ENCODE measurements at regions not wholly inside any gene's neighbourhood (a gene's known extent, or its start where the extent isn't known, plus 50 kb on each side); places are given as distances from the start of the nearest gene placed in this dataset.

- H3K27ac ChIP-seq (ENCODE audit: low read depth, low read length): no peak overlapping the region
- 80 to 87% (median 82%) methylated on average over 3 of the region's 3 CpGs for WGBS, 3 donors
Observed at GRCh38 chr7:116310141-116310540, 99.8 kb downstream of the TES start.

GRCh38 chr7:116311259-116311658 lies 100.9 kb downstream of the TES start:
- WGBS, 3 donors: 90 to 96% (median 91%) methylated on average over 3 of the region's 3 CpGs
- no peak overlapping the region for H3K27ac ChIP-seq (ENCODE audit: low read depth, low read length)

- WGBS, 3 donors: 91 to 94% (median 92%) methylated on average over 3 of the region's 3 CpGs
- H3K27ac ChIP-seq (ENCODE audit: low read depth, low read length): no peak overlapping the region
Observed at GRCh38 chr7:116311816-116312471, 101.6 kb downstream of the TES start.

- WGBS, 3 donors: 87 to 93% (median 92%) methylated on average over 6 of the region's 6 CpGs
- no peak overlapping the region for H3K27ac ChIP-seq (ENCODE audit: low read depth, low read length)
Observed at GRCh38 chr7:116315293-116315692, 105.0 kb downstream of the TES start.

GRCh38 chr7:116315803-116316202 lies 105.5 kb downstream of the TES start:
- WGBS, 3 donors: 73 to 91% (median 79%) methylated on average over 3 of the region's 3 CpGs
- no peak overlapping the region for H3K27ac ChIP-seq (ENCODE audit: low read depth, low read length)

GRCh38 chr7:116316838-116317628 lies 106.7 kb downstream of the TES start:
- 41 to 55% (median 51%) methylated on average over 7 of the region's 7 CpGs for WGBS, 3 donors
- no peak overlapping the region for H3K27ac ChIP-seq (ENCODE audit: low read depth, low read length)

GRCh38 chr7:116317907-116318306 lies 107.6 kb downstream of the TES start:
- WGBS, 3 donors: 90 to 91% (median 91%) methylated on average over 4 of the region's 4 CpGs
- no peak overlapping the region for H3K27ac ChIP-seq (ENCODE audit: low read depth, low read length)

- no peak overlapping the region for H3K27ac ChIP-seq (ENCODE audit: low read depth, low read length)
- WGBS, 3 donors: 88 to 97% (median 94%) methylated on average over 2 of the region's 2 CpGs
Observed at GRCh38 chr7:116322541-116322940, 112.2 kb downstream of the TES start.

- H3K27ac ChIP-seq (ENCODE audit: low read depth, low read length): no peak overlapping the region
- WGBS, 3 donors: 78 to 84% (median 79%) methylated on average over 2 of the region's 2 CpGs
Observed at GRCh38 chr7:116324582-116324981, 114.2 kb downstream of the TES start.

GRCh38 chr7:116325517-116325916 lies 115.2 kb downstream of the TES start:
- no peak overlapping the region for H3K27ac ChIP-seq (ENCODE audit: low read depth, low read length)
- 83 to 91% (median 87%) methylated on average over 3 of the region's 3 CpGs for WGBS, 3 donors

GRCh38 chr7:116327135-116327534 lies 116.8 kb downstream of the TES start:
- no peak overlapping the region for H3K27ac ChIP-seq (ENCODE audit: low read depth, low read length)
- WGBS, 3 donors: 86 to 98% (median 98%) methylated on average over 4 of the region's 4 CpGs

GRCh38 chr7:116327752-116328151 lies 117.4 kb downstream of the TES start:
- 72 to 85% (median 80%) methylated on average over 7 of the region's 7 CpGs for WGBS, 3 donors
- no peak overlapping the region for H3K27ac ChIP-seq (ENCODE audit: low read depth, low read length)

GRCh38 chr7:116328161-116328560 lies 117.8 kb downstream of the TES start:
- WGBS, 3 donors: 56 to 67% (median 67%) methylated on average over 1 of the region's 1 CpG
- H3K27ac ChIP-seq (ENCODE audit: low read depth, low read length): no peak overlapping the region

- WGBS, 3 donors: 81 to 97% (median 88%) methylated on average over 1 of the region's 1 CpG
- H3K27ac ChIP-seq (ENCODE audit: low read depth, low read length): no peak overlapping the region
Observed at GRCh38 chr7:116329686-116330503, 119.6 kb downstream of the TES start.

GRCh38 chr7:116331020-116331419 lies 120.7 kb downstream of the TES start:
- no peak overlapping the region for H3K27ac ChIP-seq (ENCODE audit: low read depth, low read length)

- 53 to 86% (median 66%) methylated on average over 3 of the region's 3 CpGs for WGBS, 3 donors
- H3K27ac ChIP-seq (ENCODE audit: low read depth, low read length): no peak overlapping the region
Observed at GRCh38 chr7:116332766-116333165, 122.4 kb downstream of the TES start.

GRCh38 chr7:116334555-116334954 lies 124.2 kb downstream of the TES start:
- WGBS, 3 donors: 95 to 99% (median 97%) methylated on average over 3 of the region's 3 CpGs
- H3K27ac ChIP-seq (ENCODE audit: low read depth, low read length): no peak overlapping the region

- 73 to 89% (median 81%) methylated on average over 2 of the region's 2 CpGs for WGBS, 3 donors
Observed at GRCh38 chr7:116337018-116337417, 126.7 kb downstream of the TES start.

GRCh38 chr7:116337800-116338199 lies 127.5 kb downstream of the TES start:
- H3K27ac ChIP-seq (ENCODE audit: low read depth, low read length): no peak overlapping the region

More at GRCh38 chr7:116337018-116337417, 126.7 kb downstream of the TES start:
- H3K27ac ChIP-seq (ENCODE audit: low read depth, low read length): no peak overlapping the region
